HUES48 (cell line): ENCODE measurements at regions not wholly inside any gene's neighbourhood (a gene's known extent, or its start where the extent isn't known, plus 50 kb on each side); places are given as distances from the start of the nearest gene placed in this dataset.

Experiments used
- H3K27ac ChIP-seq: one replicate; pipeline ENCODE4 v1.7.0; 2013; ENCODE audit warnings: low read depth, low read length, inconsistent platforms
- H3K27me3 ChIP-seq: 2 replicates; pipeline ENCODE4 v1.6.1; 2013; ENCODE audit warnings: mild to moderate bottlenecking, low read length; ENCODE audit not compliant: control insufficient read depth, insufficient read depth
- H3K36me3 ChIP-seq: 2 replicates; pipeline ENCODE4 v1.6.1; 2013; ENCODE audit warnings: low read length; ENCODE audit not compliant: control insufficient read depth, insufficient read depth
- H3K4me1 ChIP-seq: 2 replicates; pipeline ENCODE4 v1.6.1; 2013; ENCODE audit warnings: mild to moderate bottlenecking, low read length; ENCODE audit not compliant: control insufficient read depth, insufficient read depth
- H3K4me3 ChIP-seq: 2 replicates; pipeline ENCODE4 v1.5.1; 2013; ENCODE audit warnings: mild to moderate bottlenecking, low read depth, low read length
- H3K9ac ChIP-seq: 2 replicates; pipeline ENCODE4 v1.6.1; 2013; ENCODE audit warnings: mild to moderate bottlenecking, low read depth, low read length, moderate library complexity
- H3K9me3 ChIP-seq: 2 replicates; pipeline ENCODE4 v1.6.1; 2013; ENCODE audit warnings: low read length; ENCODE audit not compliant: control insufficient read depth, insufficient read depth

GRCh38 chr17:77496401-77496801 lies 355.6 kb downstream of the SEC14L1 start:
- Histone ChIP-seq H3K27ac (no peak overlapping the region), H3K9ac (no peak overlapping the region), H3K36me3 (peaks cover 54% of the 10 kb centered on the region)

GRCh38 chr17:77496831-77497577 lies 356.2 kb downstream of the SEC14L1 start:
- Histone ChIP-seq H3K4me1 (peaks cover 4% of the 10 kb centered on the region; the same call in 1 of the 2 replicates), H3K36me3 (peaks cover 53% of the 10 kb centered on the region), H3K4me3 (no peak overlapping the region), H3K9me3 (no peaks in the 10 kb centered on the region), H3K9ac (no peak overlapping the region), H3K27ac (no peak overlapping the region), H3K27me3 (no peaks in the 10 kb centered on the region)

More at GRCh38 chr17:77496401-77496801, 355.6 kb downstream of the SEC14L1 start:
- no peaks in the 10 kb centered on the region for H3K27me3 ChIP-seq
- H3K4me1 ChIP-seq = peaks cover 4% of the 10 kb centered on the region; the same call in 1 of the 2 replicates
- no peaks in the 10 kb centered on the region for H3K9me3 ChIP-seq
- H3K4me3 ChIP-seq = no peak overlapping the region

- Histone ChIP-seq H3K9ac (no peak overlapping the region), H3K27ac (no peak overlapping the region), H3K36me3 (peaks cover 49% of the 10 kb centered on the region), H3K9me3 (no peaks in the 10 kb centered on the region), H3K27me3 (no peaks in the 10 kb centered on the region), H3K4me3 (no peak overlapping the region), H3K4me1 (peaks cover 4% of the 10 kb centered on the region; the same call in 1 of the 2 replicates)
Measured at GRCh38 chr17:77497578-77497934, 356.8 kb downstream of the SEC14L1 start.

DNA sequence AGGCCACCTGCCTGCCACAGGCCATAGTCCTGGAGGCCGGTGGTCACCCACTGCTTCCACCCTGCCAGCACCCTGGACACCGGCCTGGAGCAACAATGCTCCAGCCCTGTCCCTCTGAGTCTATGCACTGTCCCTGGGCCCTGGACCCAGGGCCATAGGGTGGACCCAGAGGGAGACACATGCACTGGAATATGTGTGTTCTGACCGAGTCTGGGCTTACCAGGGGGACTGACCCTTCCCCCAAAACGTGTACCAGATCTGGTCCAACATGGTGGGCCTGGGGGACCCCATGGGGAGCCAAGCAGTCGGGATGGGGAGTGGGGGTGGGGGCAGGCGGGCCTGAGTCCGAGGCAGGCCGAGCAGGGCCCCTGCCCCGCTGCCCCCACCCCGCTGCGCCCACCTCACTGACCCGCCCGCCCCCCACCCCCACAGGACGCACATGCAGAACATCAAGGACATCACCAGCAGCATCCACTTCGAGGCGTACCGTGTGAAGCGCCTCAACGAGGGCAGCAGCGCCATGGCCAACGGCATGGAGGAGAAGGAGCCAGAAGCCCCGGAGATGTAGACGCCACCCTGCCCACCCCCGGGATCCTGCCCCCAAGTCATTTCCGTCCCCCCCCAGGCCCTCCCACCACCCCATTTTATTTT lies 357.4 kb downstream of the SEC14L1 start:
- H3K4me1 ChIP-seq = peaks cover 4% of the 10 kb centered on the region; the same call in 1 of the 2 replicates
- no peak overlapping the region for H3K9ac ChIP-seq
- no peak overlapping the region for H3K27ac ChIP-seq
- H3K4me3 ChIP-seq = no peak overlapping the region
- H3K36me3 ChIP-seq = peaks cover 43% of the 10 kb centered on the region
- H3K9me3 ChIP-seq = no peaks in the 10 kb centered on the region
- no peaks in the 10 kb centered on the region for H3K27me3 ChIP-seq

GRCh38 chr17:77498791-77499698 lies 358.3 kb downstream of the SEC14L1 start:
- Histone ChIP-seq H3K27me3 (no peaks in the 10 kb centered on the region), H3K4me1 (peaks cover 4% of the 10 kb centered on the region; the same call in 1 of the 2 replicates), H3K9ac (no peak overlapping the region), H3K9me3 (no peaks in the 10 kb centered on the region), H3K27ac (no peak overlapping the region), H3K4me3 (no peak overlapping the region), H3K36me3 (peaks cover 40% of the 10 kb centered on the region)

DNA sequence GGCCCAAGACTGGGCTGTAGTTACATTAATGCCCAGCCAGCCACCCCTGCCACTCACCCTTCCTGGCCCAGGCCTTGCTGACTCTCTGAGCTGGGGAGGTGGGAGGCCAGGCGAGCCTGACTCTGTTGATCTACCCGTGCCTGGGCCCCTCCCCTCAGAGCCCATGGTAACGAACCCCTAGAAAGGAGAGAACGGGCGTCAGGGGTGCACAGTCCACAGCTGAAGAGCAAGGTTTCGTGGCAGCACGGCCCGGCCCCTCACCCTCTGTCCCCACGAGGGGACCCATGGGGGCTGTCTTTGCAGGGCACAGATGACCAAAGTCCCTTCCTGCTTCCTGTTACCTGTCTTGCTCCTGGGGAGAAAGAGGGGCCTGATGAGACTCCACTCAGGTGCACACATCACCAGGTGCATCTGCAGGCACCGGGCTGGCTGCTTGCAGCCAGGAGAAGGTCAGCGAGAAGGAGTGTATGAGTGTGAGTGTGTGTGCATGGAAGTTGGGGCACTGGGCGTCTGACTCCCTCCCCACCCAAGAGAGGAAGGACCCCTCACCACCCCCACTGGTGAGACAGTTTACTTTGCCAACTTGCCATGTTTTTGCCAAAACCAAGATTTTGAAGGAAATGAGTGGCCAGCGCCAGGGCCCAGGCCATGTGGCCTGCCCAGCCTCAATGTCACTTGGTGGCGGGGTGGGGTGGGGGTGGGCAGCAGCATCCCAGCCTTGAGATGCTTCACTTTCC lies 359.1 kb downstream of the SEC14L1 start:
- H3K27me3 ChIP-seq = no peaks in the 10 kb centered on the region
- H3K9me3 ChIP-seq = no peaks in the 10 kb centered on the region
- H3K36me3 ChIP-seq = peaks cover 36% of the 10 kb centered on the region
- H3K4me1 ChIP-seq = peaks cover 7% of the 10 kb centered on the region; the same call in 1 of the 2 replicates
- no peak overlapping the region for H3K9ac ChIP-seq
- H3K27ac ChIP-seq = no peak overlapping the region
- H3K4me3 ChIP-seq = no peak overlapping the region

DNA sequence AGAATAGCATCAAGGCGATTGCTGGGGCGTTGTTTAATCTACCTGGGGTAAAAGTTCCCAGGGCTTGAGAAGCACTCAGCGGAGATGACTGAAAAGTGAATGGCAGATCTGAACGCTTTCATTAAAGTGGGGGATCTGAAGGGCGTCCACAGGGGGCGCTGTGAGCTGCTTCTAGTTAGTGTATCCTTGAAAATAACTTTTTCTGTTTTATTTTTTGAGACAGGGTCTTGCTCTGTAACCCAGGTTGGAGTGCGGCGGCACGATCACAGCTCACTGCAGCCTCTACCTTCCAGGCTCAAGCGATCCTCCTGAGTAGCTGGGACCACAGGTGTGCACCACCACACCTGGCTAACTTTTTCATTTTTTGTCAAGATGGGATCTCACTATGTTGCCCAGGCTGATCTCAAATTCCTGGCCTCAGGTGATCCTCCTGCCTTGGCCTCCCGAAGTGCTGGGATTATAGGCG lies 360.4 kb downstream of the SEC14L1 start:
- Histone ChIP-seq H3K4me1 (peaks cover 7% of the 10 kb centered on the region; the same call in 1 of the 2 replicates), H3K27ac (no peak overlapping the region), H3K4me3 (no peak overlapping the region), H3K27me3 (no peaks in the 10 kb centered on the region), H3K9ac (no peak overlapping the region), H3K36me3 (peaks cover 27% of the 10 kb centered on the region), H3K9me3 (no peaks in the 10 kb centered on the region)

DNA sequence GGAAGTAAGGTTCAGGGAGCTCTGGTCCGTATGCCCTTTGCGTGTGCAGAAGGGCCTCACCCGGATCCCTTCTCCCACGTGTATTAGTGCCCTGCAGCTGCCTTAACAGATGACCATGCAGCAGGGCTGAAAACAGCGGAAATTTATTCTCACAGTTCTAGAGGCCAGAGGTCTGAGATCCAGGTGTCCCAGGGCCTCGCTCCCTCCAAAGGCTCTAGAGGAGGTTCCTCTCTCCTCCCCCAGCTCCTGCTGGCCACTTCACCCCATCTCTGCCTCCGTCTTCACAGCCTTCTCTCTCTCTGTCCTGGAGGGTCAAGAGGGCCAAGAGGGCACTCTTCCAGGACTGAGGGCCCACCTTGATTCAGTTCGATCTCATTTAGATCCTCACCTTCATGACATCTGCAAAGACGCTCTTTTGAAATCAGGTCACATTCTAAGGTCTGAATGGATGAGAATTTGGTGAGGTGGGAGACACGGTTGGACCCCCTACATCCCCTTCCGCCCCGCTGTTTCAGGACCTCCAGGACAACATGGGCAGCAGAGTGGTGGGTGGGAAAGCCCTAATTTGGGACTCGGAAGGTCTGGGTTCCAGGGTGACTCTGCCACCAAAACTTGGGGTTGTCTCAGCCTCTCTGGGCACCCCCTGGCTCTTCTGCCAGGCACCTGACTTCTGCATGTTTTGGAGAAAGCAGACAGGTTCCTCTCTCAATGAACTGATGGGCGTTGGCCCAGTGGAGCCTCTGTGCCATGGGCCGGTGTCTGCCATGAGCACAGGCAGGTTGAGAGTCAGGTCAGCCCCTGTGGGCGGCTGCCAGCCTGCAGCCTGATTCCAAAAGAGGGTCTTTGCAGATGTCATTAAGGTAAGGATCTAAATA lies 361.2 kb downstream of the SEC14L1 start:
- H3K9me3 ChIP-seq = no peaks in the 10 kb centered on the region
- H3K4me1 ChIP-seq = peaks cover 7% of the 10 kb centered on the region; the same call in 1 of the 2 replicates
- peaks cover 19% of the 10 kb centered on the region for H3K36me3 ChIP-seq
- H3K27me3 ChIP-seq = no peaks in the 10 kb centered on the region
- no peak overlapping the region for H3K9ac ChIP-seq
- no peak overlapping the region for H3K4me3 ChIP-seq
- no peak overlapping the region for H3K27ac ChIP-seq

DNA sequence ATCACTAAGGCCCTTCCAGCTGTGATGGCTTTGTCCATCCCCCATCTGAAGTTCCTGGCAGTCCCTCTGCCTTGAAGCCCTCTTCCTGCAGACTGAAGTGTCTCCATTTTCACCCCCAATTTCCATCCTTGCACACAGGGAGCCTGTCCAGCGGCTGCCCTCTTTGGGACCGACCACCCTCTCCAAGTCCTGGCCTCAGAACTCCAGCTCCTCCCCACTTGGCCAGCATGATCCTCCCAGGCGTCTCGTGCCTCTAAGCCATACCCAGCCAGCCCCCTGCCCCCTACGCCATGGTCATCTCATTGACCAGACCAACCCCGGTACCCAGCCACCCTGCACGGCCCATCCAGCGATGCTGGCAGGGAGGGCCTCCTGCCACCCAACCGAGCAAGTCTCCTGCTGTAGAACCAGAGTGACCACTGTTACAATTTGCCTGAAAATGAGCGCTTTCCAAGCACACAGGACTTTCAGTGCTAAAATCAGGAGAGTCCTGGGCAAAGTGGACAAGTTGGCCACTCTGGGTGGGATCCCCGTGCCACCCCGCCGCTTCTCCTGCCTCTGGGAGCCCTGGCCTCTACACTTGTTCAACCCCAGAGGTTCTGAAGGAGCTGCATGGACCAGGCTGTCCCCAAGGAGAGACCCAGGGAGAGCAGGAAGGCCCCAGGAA lies 362.0 kb downstream of the SEC14L1 start:
- H3K27me3 ChIP-seq = no peaks in the 10 kb centered on the region
- peaks cover 16% of the 10 kb centered on the region for H3K36me3 ChIP-seq
- no peaks in the 10 kb centered on the region for H3K9me3 ChIP-seq
- no peak overlapping the region for H3K4me3 ChIP-seq
- no peak overlapping the region for H3K9ac ChIP-seq
- peaks cover 7% of the 10 kb centered on the region; the same call in 1 of the 2 replicates for H3K4me1 ChIP-seq
- H3K27ac ChIP-seq = no peak overlapping the region
